Esophagus muscularis mucosa (tissue), 4 donors: ENCODE measurements at regions not wholly inside any gene's neighbourhood (a gene's known extent, or its start where the extent isn't known, plus 50 kb on each side); places are given as distances from the start of the nearest gene placed in this dataset.
A peak's percentile ranks its signal among the peaks of the same experiment; 100 is the strongest.
"Not testable (repeated sequence)": the region's sequence is repeated elsewhere in the genome, so short reads cannot be mapped to it uniquely, and the experiment has no call there.

Experiments
- DNase-seq: peaks from one replicate; pipeline ENCODE4 v3.0.0-alpha.2; 2017; ENCODE audit errors: extremely low spot score
- H3K27ac ChIP-seq, 4 donors: fragments of 200-600 bp; sonication (generic); replicated peaks in 1 of 4; 1 replicate in 3 of 4; 2 replicates in 1 of 4; pipeline ENCODE4 v1.5.1; 2016 to 2019; ENCODE audit warnings: mild to moderate bottlenecking in 1 of 4
- H3K27me3 ChIP-seq, 4 donors: fragments of 200-600 bp; sonication (generic); one replicate each; pipeline versions ENCODE4 v1.5.1 to v1.6.0; 2016 to 2019
- H3K36me3 ChIP-seq, 4 donors: fragments of 200-600 bp; sonication (generic); one replicate each; pipeline ENCODE4 v1.5.1; 2016 to 2019
- H3K4me1 ChIP-seq, 4 donors: fragments of 200-600 bp; sonication (generic); one replicate each; pipeline ENCODE4 v1.5.1; 2016 to 2019
- H3K4me3 ChIP-seq, 4 donors: fragments of 200-600 bp; sonication (generic); 1 replicate in 2 of 4; 2 replicates in 2 of 4; pipeline ENCODE4 v1.5.1; 2016 to 2019; ENCODE audit warnings: mild to moderate bottlenecking in 4 of 4, moderate library complexity in 1 of 4
- H3K9me3 ChIP-seq, 4 donors: fragments of 200-600 bp; sonication (generic); 1 replicate in 3 of 4; 2 replicates in 1 of 4; pipeline ENCODE4 v1.5.1; 2016 to 2019
- EP300 ChIP-seq: sonication (generic); formaldehyde crosslinking; IDR thresholded peaks from one replicate; pipeline ENCODE4 v1.6.1; 2017; ENCODE audit warnings: antibody characterized with exemption
- POLR2A ChIP-seq: fragments of 450-650 bp; IDR thresholded peaks from one replicate; pipeline ENCODE4 v1.6.1; 2017; ENCODE audit warnings: antibody characterized with exemption, moderate library complexity, mild to moderate bottlenecking, low read depth
- POLR2AphosphoS5 ChIP-seq, 2 donors: sonication (generic); formaldehyde crosslinking; IDR thresholded peaks; one replicate each; pipeline ENCODE4 v1.6.1; 2017; ENCODE audit warnings: antibody characterized with exemption in 2 of 2
- WGBS: methylation state at CpG from one replicate; pipeline ENCODE4 v1.1.5; 2018; 5-methylcytosine and 5-hydroxymethylcytosine counted together
- intact Hi-C: fragments of 100-400 bp; cut with DNase I; formaldehyde crosslinking; loops from one replicate; pipeline ENCODE4 v1.15.1; 2023
- TF ChIP-seq, protein P1 (sequence below), 3 experiments: fragments of 200-600 bp in 2 of 3; fragments of 450-650 bp in 1 of 3; sonication (generic) in 2 of 3; IDR thresholded peaks; one replicate each; pipeline ENCODE4 v1.5.1; 2017 to 2019; ENCODE audit warnings: antibody characterized with exemption in 3 of 3, mild to moderate bottlenecking in 2 of 3, moderate library complexity in 1 of 3

DNA sequence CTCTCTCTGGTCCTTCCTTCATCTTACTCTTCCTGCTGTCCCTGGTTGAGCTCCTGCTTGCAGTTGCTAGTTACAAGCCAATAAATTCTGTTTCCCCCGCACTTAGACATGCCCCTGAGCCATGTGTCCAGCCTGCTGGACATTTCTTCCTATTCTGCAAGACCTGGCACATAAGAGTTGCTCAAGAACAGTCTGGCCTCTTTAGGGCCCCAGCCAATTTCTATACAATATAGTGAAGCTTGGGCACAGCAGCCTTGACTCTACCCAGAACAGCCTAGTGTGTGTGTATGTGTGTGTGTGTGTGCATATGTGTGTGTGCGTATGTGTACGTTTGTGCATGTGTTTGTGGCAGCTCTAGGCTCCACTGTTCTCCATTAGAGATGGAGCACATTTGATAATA lies 276.0 kb downstream of the CYRIA start:
- no peaks in the 10 kb centered on the region for H3K36me3 ChIP-seq
- H3K4me3 ChIP-seq: no peak overlapping the region
- no peaks in the 10 kb centered on the region for H3K27me3 ChIP-seq
- H3K4me1 ChIP-seq: peaks cover 0 to 21% (median 9%) of the 10 kb centered on the region in 4 donors
- TF ChIP-seq POLR2A: no peak
- no peak for TF ChIP-seq EP300
- TF ChIP-seq, protein P1, sequence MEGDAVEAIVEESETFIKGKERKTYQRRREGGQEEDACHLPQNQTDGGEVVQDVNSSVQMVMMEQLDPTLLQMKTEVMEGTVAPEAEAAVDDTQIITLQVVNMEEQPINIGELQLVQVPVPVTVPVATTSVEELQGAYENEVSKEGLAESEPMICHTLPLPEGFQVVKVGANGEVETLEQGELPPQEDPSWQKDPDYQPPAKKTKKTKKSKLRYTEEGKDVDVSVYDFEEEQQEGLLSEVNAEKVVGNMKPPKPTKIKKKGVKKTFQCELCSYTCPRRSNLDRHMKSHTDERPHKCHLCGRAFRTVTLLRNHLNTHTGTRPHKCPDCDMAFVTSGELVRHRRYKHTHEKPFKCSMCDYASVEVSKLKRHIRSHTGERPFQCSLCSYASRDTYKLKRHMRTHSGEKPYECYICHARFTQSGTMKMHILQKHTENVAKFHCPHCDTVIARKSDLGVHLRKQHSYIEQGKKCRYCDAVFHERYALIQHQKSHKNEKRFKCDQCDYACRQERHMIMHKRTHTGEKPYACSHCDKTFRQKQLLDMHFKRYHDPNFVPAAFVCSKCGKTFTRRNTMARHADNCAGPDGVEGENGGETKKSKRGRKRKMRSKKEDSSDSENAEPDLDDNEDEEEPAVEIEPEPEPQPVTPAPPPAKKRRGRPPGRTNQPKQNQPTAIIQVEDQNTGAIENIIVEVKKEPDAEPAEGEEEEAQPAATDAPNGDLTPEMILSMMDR (IDR thresholded peaks at IDR 0.05): no peak
- no peak for TF ChIP-seq POLR2AphosphoS5 (IDR thresholded peaks at IDR 0.05)
- 92% methylated on average over 3 of the region's 3 CpGs for WGBS
- H3K9me3 ChIP-seq: no peaks in the 10 kb centered on the region
- DNase-seq: peak; percentile 75
- no peak overlapping the region for H3K27ac ChIP-seq
- intact Hi-C loops: no loop called here

DNA sequence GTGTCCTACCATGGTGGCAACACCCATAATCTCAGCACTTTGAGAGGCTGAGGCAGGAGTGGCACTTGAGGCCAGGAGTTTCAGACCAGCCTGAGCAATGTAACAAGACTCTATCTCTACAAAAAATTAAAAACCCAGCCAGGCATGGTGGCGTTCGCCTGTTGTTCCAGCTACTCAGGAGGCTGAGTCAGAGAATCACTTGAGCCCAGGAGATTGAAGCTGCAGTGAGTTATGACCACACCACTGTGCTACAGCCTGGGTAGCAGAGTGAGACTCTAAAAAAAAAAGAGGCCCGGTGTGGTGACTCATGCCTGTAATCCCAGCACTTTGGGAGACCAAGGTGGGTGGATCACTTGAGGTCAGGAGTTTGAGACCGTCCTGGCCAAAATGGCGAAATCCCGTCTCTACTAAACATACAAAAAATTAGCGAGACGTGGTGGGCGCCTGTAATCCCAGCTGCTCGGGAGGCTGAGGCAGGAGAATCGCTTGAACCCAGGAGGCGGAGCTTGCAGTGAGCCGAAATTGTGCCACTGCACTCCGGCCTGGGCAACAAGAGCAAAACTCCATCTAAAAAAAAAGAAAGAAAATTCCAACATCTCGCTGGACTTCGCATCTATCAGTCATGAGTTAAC lies 277.3 kb downstream of the CYRIA start:
- H3K4me3 ChIP-seq: not testable (repeated sequence)

DNA sequence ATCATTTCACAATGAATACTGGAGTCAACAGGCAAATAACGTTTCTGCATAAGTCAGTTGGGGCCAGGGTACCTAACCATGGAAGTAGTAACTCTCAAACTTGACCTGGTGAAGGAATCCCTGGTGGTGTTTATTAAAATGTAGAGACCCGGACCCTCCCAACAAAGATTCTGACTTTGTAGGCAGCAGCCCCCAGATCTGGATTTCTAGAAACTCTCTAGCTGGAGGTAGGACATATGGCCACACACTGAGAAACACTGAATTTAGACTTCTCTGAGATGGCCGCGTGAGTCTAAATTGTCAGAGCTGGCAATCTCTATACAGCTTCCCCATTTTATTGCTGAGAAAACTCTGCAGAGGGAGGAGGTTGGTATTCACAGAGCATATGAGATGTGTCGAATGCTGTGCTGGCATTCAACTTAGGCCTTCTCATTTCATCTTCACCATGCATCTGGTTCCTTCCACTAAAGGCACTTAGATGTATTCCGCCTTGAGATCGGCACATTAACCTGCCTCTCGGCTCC lies 278.1 kb downstream of the CYRIA start:
- DNase-seq: peak; percentile 29
- Histone ChIP-seq H3K4me3 (no peak overlapping the region), H3K27me3 (no peaks in the 10 kb centered on the region), H3K27ac (no peak overlapping the region), H3K36me3 (no peaks in the 10 kb centered on the region), H3K9me3 (no peaks in the 10 kb centered on the region), H3K4me1 (peaks cover 0 to 16% (median 9%) of the 10 kb centered on the region in 4 donors)
- TF ChIP-seq, protein P1 (IDR thresholded peaks at IDR 0.05): no peak
- no peak for TF ChIP-seq EP300
- no peak for TF ChIP-seq POLR2AphosphoS5 (IDR thresholded peaks at IDR 0.05)
- TF ChIP-seq POLR2A: no peak
- intact Hi-C loops: no loop called here
- 95% methylated on average over 8 of the region's 8 CpGs for WGBS

More for the DNA sequence above, 277.3 kb downstream of the CYRIA start:
- H3K27me3 ChIP-seq, H3K9me3 ChIP-seq, H3K36me3 ChIP-seq, H3K27ac ChIP-seq, intact Hi-C loops: not testable (repeated sequence)
- peaks cover 0 to 21% (median 9%) of the 10 kb centered on the region in 4 donors for H3K4me1 ChIP-seq
- 93% methylated on average over 16 of the region's 16 CpGs for WGBS
- peak; percentile 29 for DNase-seq

DNA sequence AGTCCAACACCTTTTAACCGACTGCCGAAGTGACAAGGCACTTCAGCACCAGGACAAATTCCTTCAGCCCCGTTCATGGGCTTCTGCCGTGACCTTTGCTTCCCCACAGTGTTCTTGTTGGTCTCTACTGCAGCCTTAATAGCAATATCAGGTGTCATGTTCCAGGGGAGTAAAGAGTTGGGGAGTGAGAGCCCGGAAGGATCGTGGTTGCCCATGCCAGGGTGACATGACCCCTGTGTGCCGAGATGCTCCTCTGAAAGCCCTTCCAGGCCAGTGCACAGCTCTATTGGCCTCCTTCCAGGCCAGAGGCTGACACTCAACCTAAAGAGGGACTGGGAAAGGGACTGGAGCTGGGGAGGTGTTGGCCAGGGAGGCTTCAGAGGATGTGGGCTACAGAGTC lies 279.2 kb downstream of the CYRIA start:
- WGBS: 49% methylated on average over 5 of the region's 7 CpGs
- TF ChIP-seq POLR2AphosphoS5 (IDR thresholded peaks at IDR 0.05) (no peak), EP300 (no peak), POLR2A (no peak)
- TF ChIP-seq, protein P1 (IDR thresholded peaks at IDR 0.05): no peak
- peak; percentile 82 for DNase-seq
- Histone ChIP-seq H3K9me3 (no peaks in the 10 kb centered on the region), H3K4me3 (no peak overlapping the region), H3K27ac (no peak overlapping the region), H3K4me1 (peaks cover 0 to 14% (median 9%) of the 10 kb centered on the region in 4 donors), H3K27me3 (no peaks in the 10 kb centered on the region), H3K36me3 (no peaks in the 10 kb centered on the region)
- intact Hi-C loops: no loop called here

DNA sequence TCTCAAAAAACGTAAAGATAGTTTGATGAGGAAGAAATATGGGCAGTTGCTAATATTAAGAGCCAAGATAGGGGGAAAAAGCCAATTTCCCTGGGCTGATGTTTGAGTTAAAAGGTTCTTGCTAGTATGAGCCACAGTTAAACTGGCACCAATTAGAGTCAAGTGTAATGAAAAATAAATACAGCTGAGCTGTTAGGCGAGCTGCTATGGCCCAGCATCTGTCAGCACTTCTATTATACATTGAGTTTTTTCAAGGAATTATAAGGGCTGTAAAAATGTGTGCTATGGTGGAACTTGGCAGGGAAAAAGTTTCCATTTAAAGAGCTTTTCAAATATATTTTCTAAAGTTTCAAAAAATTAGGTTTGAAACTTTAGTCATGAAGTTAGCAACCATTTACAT lies 279.6 kb downstream of the CYRIA start:
- WGBS: 22% methylated on average over 2 of the region's 2 CpGs
- Histone ChIP-seq H3K4me3 (no peak overlapping the region), H3K27ac (no peak overlapping the region), H3K9me3 (no peaks in the 10 kb centered on the region), H3K36me3 (no peaks in the 10 kb centered on the region), H3K4me1 (peaks cover 0 to 14% (median 9%) of the 10 kb centered on the region in 4 donors), H3K27me3 (no peaks in the 10 kb centered on the region)
- TF ChIP-seq POLR2AphosphoS5 (IDR thresholded peaks at IDR 0.05) (no peak), POLR2A (no peak), EP300 (no peak)
- TF ChIP-seq, protein P1 (IDR thresholded peaks at IDR 0.05): no peak
- peak; percentile 26 for DNase-seq
- intact Hi-C loops: no loop called here
